ENCODE measurements at regions not wholly inside any gene's neighbourhood (a gene's known extent, or its start where the extent isn't known, plus 50 kb on each side); places are given as distances from the start of the nearest gene placed in this dataset.

GRCh38 chr14:25759256-25759655 lies 709.3 kb upstream of the STXBP6 start:
- no peak for TF ChIP-seq POLR2A (IDR thresholded peaks at IDR 0.05)
- no peak for TF ChIP-seq CTCF (IDR thresholded peaks at IDR 0.05)
- TF ChIP-seq EP300 (IDR thresholded peaks at IDR 0.05) = no peak

All from ovary (tissue), 3 donors.